K562 (cell line): ENCODE measurements at regions not wholly inside any gene's neighbourhood (a gene's known extent, or its start where the extent isn't known, plus 50 kb on each side); places are given as distances from the start of the nearest gene placed in this dataset.

Source experiments
- ATAC-seq: fragments of 200-7000 bp; cut with Tn5 transposase; 3 replicates; pipeline ENCODE4 v1.9.1; 2020; ENCODE audit warnings: moderate library complexity
- BruUV-seq: library from RNA; stranded (reverse); fragments of 400-500 nt; replicated peaks from 2 replicates; lab custom pipeline; 2021; lab: Mats Ljungman, UMichigan
- CTCF ChIA-PET: fragments of 300-600 bp; formaldehyde crosslinking; extraction: SDS; loops from one replicate; lab custom pipeline; 2021; ENCODE audit warnings: low intra/inter-chr PET ratio; lab: Yijun Ruan, JAX
- POLR2A ChIA-PET: fragments of 300-600, 350-650 bp; sonication (Branson Sonifier 250); formaldehyde crosslinking; extraction: SDS; loops from one replicate; lab custom pipeline; 2021; ENCODE audit warnings: antibody characterized with exemption, inconsistent platforms; lab: Yijun Ruan, JAX
- DNase-seq, 4 experiments: peaks; one replicate each; pipeline versions ENCODE4 v3.0.0 to v3.0.0-alpha.2; 2011 to 2018; ENCODE audit warnings: low spot score in 3 of 4, mixed read lengths in 3 of 4; ENCODE audit errors: extremely low read depth in 1 of 4
- FAIRE-seq: peaks from 2 replicates; lab custom pipeline; 2011; peaks lifted over from hg19 to GRCh38; lab: Jason Lieb, UNC
- H2AFZ ChIP-seq: 2 replicates; pipeline ENCODE4 v1.6.0; 2011; ENCODE audit warnings: low read depth, low read length, control low read depth, inconsistent platforms
- H3K27ac ChIP-seq: fragments of 200-600 bp; 3 replicates; pipeline ENCODE4 v1.8.0; 2011; ENCODE audit warnings: low read depth, mild to moderate bottlenecking, control low read depth, inconsistent platforms, low read length, moderate library complexity, mixed read lengths; ENCODE audit errors: extremely low read depth
- H3K27me3 ChIP-seq, 2 experiments: fragments of 300-600 bp in 1 of 2; 2 replicates in 1 of 2; 3 replicates in 1 of 2; pipeline versions ENCODE4 v1.6.0 to v1.8.0; 2011; ENCODE audit warnings: inconsistent platforms in 2 of 2, low read length in 2 of 2, mild to moderate bottlenecking in 1 of 2, mixed read lengths in 1 of 2, moderate library complexity in 1 of 2; ENCODE audit not compliant: control insufficient read depth in 2 of 2, insufficient read depth in 2 of 2
- H3K36me3 ChIP-seq: fragments of 300-600 bp; 3 replicates; pipeline ENCODE4 v1.8.0; 2011; ENCODE audit warnings: mild to moderate bottlenecking, low read length, inconsistent platforms; ENCODE audit not compliant: control insufficient read depth, insufficient read depth
- H3K4me1 ChIP-seq, 2 experiments: fragments of 200-600 bp in 1 of 2; replicated peaks in 1 of 2; 2 replicates in 1 of 2; 3 replicates in 1 of 2; pipeline versions ENCODE4 v1.5.1 to v1.8.0; 2011; ENCODE audit warnings: inconsistent platforms in 2 of 2, low read length in 2 of 2, mild to moderate bottlenecking in 1 of 2, mixed read lengths in 1 of 2, moderate library complexity in 1 of 2; ENCODE audit not compliant: control insufficient read depth in 2 of 2, insufficient read depth in 2 of 2
- H3K4me2 ChIP-seq: 2 replicates; pipeline ENCODE4 v1.6.1; 2011; ENCODE audit warnings: low read length, control low read depth, inconsistent platforms, mixed read lengths; ENCODE audit not compliant: insufficient read depth
- H3K4me3 ChIP-seq: fragments of 200-600 bp; sonication (generic), shearing (Covaris generic); 2 replicates; pipeline ENCODE4 v1.5.1; 2016; ENCODE audit warnings: control low read depth, inconsistent platforms
- H3K79me2 ChIP-seq: fragments of 200-600 bp; 3 replicates; pipeline ENCODE4 v1.8.0; 2011; ENCODE audit warnings: low read length, inconsistent platforms; ENCODE audit not compliant: control insufficient read depth, insufficient read depth
- H3K9ac ChIP-seq, 2 experiments: 2 replicates each; pipeline versions ENCODE4 v1.6.0 to v1.6.1; 2011; ENCODE audit warnings: low read depth in 2 of 2, low read length in 2 of 2, control low read depth in 1 of 2, inconsistent platforms in 1 of 2, mild to moderate bottlenecking in 1 of 2, mixed read lengths in 1 of 2; ENCODE audit not compliant: insufficient read depth in 1 of 2
- H3K9me1 ChIP-seq: one replicate; pipeline ENCODE4 v1.6.0; 2011; ENCODE audit warnings: inconsistent platforms, mild to moderate bottlenecking, low read length, moderate library complexity; ENCODE audit not compliant: control insufficient read depth, insufficient read depth
- H3K9me3 ChIP-seq: replicated peaks from 2 replicates; pipeline ENCODE4 v1.5.1; 2011; ENCODE audit warnings: low read depth, low read length, inconsistent platforms; ENCODE audit not compliant: control insufficient read depth, insufficient read depth
- H4K20me1 ChIP-seq: replicated peaks from 2 replicates; pipeline ENCODE4 v1.6.1; 2011; ENCODE audit warnings: low read length, inconsistent platforms, mixed read lengths; ENCODE audit not compliant: control insufficient read depth, insufficient read depth
- BRD4 ChIP-seq: fragments of 200-600 bp; sonication (generic); IDR thresholded peaks from 2 replicates; pipeline ENCODE4 v1.6.1; 2017; ENCODE audit warnings: inconsistent platforms
- CHD1 ChIP-seq: fragments of 200-600 bp; sonication (generic); IDR thresholded peaks from one replicate; pipeline ENCODE4 v1.6.1; 2012; ENCODE audit warnings: mild to moderate bottlenecking, moderate library complexity, low read length, inconsistent platforms
- GABPB1 ChIP-seq: sonication (generic); formaldehyde crosslinking; IDR thresholded peaks from 2 replicates; pipeline ENCODE4 v1.8.0; 2022; ENCODE audit warnings: mild to moderate bottlenecking, missing genetic modification reagents
- HNRNPL ChIP-seq: fragments of 200-400 bp; formaldehyde crosslinking; IDR thresholded peaks from 2 replicates; pipeline ENCODE4 v1.6.1; 2017; ENCODE audit warnings: low read depth, mild to moderate bottlenecking, low read length
- IFI16 ChIP-seq: fragments of 250-450 bp; sonication (Bioruptor Pico); IDR thresholded peaks from 2 replicates; pipeline ENCODE4 v2.1.2; 2022; ENCODE audit warnings: mild to moderate bottlenecking, inconsistent platforms
- MYNN ChIP-seq, 2 experiments: sonication (generic); formaldehyde crosslinking in 1 of 2; IDR thresholded peaks; 2 replicates each; pipeline versions ENCODE4 v1.5.0 to v1.6.1; 2016 to 2020; ENCODE audit warnings: antibody characterized with exemption in 1 of 2, missing genetic modification reagents in 1 of 2
- PHTF2 ChIP-seq: fragments of 250-450 bp; sonication (Bioruptor Pico); IDR thresholded peaks from 2 replicates; pipeline ENCODE4 v1.5.0; 2021; ENCODE audit warnings: mild to moderate bottlenecking
- WGBS: fragments of 100-300 bp; shearing (Covaris generic); methylation state at CpG from one replicate; pipeline ENCODE4 v1.1.6; 2016; ENCODE audit warnings: low coverage, mixed read lengths; ENCODE audit not compliant: insufficient coverage; ENCODE audit errors: missing lambda C conversion rate; 5-methylcytosine and 5-hydroxymethylcytosine counted together
- in situ Hi-C: fragments of 300-500 bp; cut with MboI; formaldehyde crosslinking; loops from 4 replicates; pipeline ENCODE4 v1.15.0; 2018; ENCODE audit warnings: inconsistent platforms, mixed read lengths
- intact Hi-C: fragments of 100-400 bp; cut with micrococcal nuclease; formaldehyde crosslinking; loops from 2 replicates; pipeline ENCODE4 v1.14.2; 2022
- TF ChIP-seq, protein P1 (sequence below): fragments of 250-450 bp; sonication (Bioruptor Pico); IDR thresholded peaks from 2 replicates; pipeline ENCODE4 v1.8.0; 2021; ENCODE audit warnings: moderate library complexity, mild to moderate bottlenecking, inconsistent platforms
- TF ChIP-seq, protein P2 (sequence below), 2 experiments: fragments of 450-650 bp in 1 of 2; sonication (generic) in 1 of 2; formaldehyde crosslinking in 1 of 2; IDR thresholded peaks; 2 replicates each; pipeline versions ENCODE4 v1.7.1 to v1.9.0; 2016 to 2022; ENCODE audit warnings: inconsistent platforms in 1 of 2, mild to moderate bottlenecking in 1 of 2, missing genetic modification reagents in 1 of 2

DNA sequence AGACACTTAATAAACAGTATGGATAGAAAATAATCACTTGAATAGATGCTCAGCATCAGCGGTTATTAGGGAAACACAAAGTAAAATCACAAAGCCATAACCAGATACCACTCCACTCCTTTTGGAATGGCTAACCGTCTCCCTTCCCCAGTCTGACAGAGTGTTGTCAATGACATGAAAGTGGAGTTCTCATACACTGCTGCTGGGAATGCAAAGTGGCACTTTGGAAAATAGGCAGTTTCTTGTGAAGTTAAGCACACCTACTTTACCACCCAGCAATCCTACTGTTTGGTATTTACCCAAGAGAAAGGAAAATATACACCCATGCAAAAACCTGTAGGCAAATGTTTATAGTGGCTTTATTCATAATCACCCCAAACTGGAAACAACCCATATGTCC is 81.0 kb upstream of the KLHL25 start (continued):
- TF ChIP-seq GABPB1 (CRISPR knock-in tag) (no peak), MYNN (IDR thresholded peaks at IDR 0.05) (no peak), MYNN (CRISPR knock-in tag; IDR thresholded peaks at IDR 0.05) (no peak), IFI16 (CRISPR knock-in tag) (no peak)
- TF ChIP-seq, protein P1, sequence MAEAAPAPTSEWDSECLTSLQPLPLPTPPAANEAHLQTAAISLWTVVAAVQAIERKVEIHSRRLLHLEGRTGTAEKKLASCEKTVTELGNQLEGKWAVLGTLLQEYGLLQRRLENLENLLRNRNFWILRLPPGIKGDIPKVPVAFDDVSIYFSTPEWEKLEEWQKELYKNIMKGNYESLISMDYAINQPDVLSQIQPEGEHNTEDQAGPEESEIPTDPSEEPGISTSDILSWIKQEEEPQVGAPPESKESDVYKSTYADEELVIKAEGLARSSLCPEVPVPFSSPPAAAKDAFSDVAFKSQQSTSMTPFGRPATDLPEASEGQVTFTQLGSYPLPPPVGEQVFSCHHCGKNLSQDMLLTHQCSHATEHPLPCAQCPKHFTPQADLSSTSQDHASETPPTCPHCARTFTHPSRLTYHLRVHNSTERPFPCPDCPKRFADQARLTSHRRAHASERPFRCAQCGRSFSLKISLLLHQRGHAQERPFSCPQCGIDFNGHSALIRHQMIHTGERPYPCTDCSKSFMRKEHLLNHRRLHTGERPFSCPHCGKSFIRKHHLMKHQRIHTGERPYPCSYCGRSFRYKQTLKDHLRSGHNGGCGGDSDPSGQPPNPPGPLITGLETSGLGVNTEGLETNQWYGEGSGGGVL (CRISPR knock-in tag), result no peak
- TF ChIP-seq, all 486 proteins: peak for 0

DNA sequence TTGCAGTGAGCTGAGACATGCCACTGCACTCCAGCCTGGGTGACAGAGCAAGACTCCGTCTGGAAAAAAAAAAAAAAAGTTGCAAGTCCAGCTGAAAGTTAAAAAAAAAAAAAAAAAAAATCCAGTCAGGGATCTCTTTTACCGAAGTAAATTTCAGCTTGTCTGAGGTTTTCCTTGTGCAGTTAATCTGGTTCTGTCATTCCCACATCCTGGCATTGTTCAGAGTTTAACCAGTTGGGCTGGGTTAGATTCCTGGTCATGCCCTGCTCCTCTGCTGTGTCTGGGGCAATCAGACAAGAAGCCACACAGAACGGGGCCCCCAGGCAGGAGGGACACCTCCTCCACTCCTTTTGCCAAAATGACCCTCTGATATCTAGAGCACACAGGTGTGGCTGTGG is 84.1 kb upstream of the KLHL25 start:
- DNase-seq (no peak), FAIRE-seq (no peak)
- no peak for TF ChIP-seq PHTF2 (CRISPR knock-in tag)
- no peak for TF ChIP-seq HNRNPL
- TF ChIP-seq, protein P2, sequence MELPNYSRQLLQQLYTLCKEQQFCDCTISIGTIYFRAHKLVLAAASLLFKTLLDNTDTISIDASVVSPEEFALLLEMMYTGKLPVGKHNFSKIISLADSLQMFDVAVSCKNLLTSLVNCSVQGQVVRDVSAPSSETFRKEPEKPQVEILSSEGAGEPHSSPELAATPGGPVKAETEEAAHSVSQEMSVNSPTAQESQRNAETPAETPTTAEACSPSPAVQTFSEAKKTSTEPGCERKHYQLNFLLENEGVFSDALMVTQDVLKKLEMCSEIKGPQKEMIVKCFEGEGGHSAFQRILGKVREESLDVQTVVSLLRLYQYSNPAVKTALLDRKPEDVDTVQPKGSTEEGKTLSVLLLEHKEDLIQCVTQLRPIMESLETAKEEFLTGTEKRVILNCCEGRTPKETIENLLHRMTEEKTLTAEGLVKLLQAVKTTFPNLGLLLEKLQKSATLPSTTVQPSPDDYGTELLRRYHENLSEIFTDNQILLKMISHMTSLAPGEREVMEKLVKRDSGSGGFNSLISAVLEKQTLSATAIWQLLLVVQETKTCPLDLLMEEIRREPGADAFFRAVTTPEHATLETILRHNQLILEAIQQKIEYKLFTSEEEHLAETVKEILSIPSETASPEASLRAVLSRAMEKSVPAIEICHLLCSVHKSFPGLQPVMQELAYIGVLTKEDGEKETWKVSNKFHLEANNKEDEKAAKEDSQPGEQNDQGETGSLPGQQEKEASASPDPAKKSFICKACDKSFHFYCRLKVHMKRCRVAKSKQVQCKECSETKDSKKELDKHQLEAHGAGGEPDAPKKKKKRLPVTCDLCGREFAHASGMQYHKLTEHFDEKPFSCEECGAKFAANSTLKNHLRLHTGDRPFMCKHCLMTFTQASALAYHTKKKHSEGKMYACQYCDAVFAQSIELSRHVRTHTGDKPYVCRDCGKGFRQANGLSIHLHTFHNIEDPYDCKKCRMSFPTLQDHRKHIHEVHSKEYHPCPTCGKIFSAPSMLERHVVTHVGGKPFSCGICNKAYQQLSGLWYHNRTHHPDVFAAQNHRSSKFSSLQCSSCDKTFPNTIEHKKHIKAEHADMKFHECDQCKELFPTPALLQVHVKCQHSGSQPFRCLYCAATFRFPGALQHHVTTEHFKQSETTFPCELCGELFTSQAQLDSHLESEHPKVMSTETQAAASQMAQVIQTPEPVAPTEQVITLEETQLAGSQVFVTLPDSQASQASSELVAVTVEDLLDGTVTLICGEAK (IDR thresholded peaks at IDR 0.05), result no peak
- TF ChIP-seq, protein P2 (CRISPR knock-in tag; IDR thresholded peaks at IDR 0.05), result no peak
- no peak for TF ChIP-seq CHD1
- TF ChIP-seq BRD4, result no peak

More for the DNA sequence above, 84.1 kb upstream of the KLHL25 start:
- no peaks in the 10 kb centered on the region for H3K4me1 ChIP-seq
- no peak overlapping the region for H3K9ac ChIP-seq
- no peak overlapping the region for H3K4me3 ChIP-seq
- H3K79me2 ChIP-seq, result no peaks in the 10 kb centered on the region
- H3K27me3 ChIP-seq, result no peaks in the 10 kb centered on the region
- BruUV-seq, result no TSS peak
- no peaks in the 10 kb centered on the region for H3K9me1 ChIP-seq
- H3K27ac ChIP-seq, result no peak overlapping the region
- CTCF ChIA-PET, result no interaction called here
- in situ Hi-C loops (no loop called here), intact Hi-C loops (no loop called here)
- H3K9me3 ChIP-seq, result no peaks in the 10 kb centered on the region
- no peaks in the 10 kb centered on the region for H3K36me3 ChIP-seq
- no peak for ATAC-seq
- no peak overlapping the region for H2AFZ ChIP-seq
- no peaks in the 10 kb centered on the region for H4K20me1 ChIP-seq
- POLR2A ChIA-PET, result no interaction called here
- WGBS, result 0% methylated on average over 2 of the region's 3 CpGs
- H3K4me2 ChIP-seq, result no peak overlapping the region
